ENCODE measurements at regions not wholly inside any gene's neighbourhood (a gene's known extent, or its start where the extent isn't known, plus 50 kb on each side); places are given as distances from the start of the nearest gene placed in this dataset.
"Not testable (repeated sequence)": the region's sequence is repeated elsewhere in the genome, so short reads cannot be mapped to it uniquely, and the experiment has no call there.

DNA sequence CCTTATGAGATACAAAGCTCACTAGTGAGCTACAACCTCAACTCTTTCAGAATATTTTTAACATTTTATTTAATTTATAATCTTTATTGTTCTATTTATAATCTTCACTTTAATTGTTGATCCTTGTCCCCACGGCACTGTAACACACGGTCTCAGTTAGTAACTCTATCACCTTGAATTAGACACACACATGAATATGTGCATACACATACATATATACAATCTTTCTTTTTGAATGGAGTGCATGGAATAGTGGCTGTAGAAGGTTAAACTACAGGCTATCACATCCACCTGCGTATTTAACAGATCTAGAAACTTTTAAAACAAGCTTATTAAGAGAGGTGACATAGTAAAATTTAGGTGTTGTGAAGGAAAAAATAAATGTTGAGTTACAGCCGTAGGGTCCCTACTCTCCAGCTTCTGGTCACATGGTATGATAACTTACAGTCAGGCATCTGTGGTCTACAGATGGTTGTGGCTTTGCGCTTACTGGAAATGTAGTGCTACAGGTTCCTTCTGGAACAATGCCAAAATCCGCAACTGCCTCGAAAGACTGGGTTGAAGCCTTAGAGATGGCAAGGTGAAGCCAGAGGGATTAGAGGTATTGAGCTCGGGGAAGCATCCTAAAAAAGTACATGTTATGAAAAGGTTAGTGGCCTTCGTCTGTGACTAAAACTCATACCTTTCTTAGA is 1324.1 kb upstream of the SLC39A10 start:
- DNase-seq, result no peak

DNA sequence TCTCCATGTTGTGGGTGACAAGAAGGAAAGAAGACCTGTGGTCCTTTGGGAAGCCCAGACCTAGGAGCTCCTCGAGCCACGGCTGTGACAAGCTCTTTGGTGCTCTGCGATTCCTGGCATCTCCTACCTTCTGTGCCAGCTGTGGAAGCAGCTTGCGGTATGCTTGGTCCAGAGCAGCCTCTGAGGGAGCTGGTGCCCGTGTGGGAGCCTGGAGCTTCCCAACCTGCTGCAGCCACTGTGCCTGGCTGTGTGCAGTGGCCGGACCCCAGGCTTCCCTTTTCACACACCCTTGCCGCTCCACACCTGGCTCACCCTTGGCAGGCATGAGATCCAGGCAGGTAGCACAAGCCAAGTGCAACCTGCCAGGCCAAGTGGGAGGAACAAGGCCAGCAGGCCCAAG is 1328.6 kb upstream of the SLC39A10 start:
- no peak for DNase-seq

DNA sequence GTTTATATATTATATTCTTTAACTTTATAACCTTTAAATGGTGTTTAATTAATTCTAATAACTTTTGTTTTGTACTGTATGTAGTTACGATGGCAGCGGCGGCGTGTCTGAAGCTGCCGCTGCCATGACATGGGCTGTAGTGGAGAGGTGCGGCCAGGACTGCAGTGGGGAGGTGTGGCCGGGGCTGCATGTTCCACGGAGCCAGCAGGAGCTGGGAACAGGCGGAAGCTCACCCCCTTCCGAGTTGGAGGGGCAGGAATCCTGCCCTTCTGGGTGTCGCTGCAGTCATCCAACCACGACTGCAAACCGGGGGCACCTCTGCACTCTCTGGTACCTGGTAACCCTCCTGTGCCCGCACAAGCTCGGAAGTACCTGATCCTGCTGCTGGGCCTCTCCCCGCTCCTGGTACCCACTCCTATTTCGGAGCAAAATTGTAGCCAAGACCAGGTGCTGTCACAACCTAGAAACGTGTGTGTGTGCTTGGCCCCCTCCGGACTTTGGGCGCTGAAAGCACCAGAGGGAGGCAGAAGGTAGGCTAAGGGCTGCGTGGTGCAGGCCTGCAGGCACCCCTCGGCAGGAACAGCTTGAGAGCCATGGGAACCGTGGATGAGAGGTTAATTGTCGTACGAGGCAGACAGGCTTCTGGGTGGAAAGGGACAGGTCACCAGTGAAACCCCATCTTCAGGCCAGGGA is 1329.7 kb upstream of the SLC39A10 start:
- no peak for DNase-seq

DNA sequence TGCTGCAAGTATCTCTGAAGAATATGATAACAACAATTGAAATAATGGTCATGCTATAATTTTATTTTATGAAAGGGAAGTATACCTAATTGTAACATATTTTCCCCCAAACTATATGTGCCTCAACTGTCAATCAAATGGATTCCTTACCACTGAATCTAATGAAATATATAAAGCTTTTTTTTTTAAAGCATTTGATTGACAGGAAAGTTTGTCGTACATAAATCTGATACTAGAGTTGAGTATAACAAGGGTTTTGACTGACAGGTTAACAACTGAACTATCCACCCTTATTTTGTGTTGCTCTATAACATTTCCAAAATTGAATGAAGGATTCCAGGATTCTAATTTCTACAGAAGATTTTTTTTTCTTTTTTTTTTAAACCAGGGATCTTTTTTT is 1333.3 kb upstream of the SLC39A10 start:
- no peak for DNase-seq

DNA sequence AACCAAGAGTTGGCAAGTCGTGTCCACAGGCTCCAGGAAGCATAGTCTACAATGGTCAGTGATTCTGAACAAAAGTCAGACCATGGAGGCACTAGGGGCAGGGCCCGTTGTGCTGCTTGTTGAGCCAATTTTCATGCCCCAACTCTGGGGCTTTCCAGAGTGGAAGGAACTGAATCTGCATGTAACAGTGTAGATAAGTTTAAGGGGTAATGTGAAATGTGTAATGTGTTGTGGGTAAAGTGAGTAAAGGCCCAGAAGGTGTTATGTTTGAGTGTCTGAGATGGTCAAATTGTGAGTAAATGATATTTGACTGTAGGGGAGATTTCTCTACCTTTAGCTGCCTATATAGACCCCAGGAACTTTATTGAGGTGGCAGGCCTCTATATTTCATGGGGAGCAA is 1336.5 kb upstream of the SLC39A10 start:
- DNase-seq, result no peak

DNA sequence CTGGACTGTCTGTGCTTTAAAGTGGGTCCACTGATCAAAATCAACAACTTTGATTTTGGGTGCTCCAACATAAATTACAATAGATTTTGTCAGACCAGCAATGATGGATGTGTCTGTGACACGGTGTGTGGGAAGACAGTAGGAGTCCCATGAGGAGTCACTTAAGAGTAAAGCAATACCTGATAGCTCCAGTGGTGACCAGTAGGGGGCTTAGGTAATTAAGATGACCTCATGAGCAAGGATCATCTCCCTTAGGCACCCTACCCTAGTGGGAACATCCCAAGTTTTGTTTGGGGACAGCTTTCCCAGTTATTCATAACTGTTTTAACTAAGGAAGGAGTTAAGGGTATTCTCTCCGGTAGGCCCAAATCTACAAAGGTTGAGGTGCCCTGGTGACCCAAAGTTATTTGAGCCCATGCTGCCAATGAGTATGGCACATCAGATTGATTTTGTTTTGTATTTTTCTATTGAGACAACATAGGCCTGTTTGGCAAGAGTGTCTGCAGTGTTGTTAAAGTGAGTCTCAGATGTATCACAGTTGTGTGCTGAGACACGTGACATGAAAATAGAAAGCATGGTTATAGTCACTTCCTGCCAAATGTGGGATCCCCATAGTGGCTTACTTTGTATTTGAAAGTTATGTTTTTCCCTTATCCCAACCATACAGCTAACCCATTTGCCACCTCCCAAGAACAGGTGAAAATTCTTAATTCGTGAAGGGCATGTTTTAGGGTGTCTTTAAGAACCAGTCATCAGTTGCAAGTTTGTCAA is 1337.6 kb upstream of the SLC39A10 start:
- DNase-seq, result no peak

DNA sequence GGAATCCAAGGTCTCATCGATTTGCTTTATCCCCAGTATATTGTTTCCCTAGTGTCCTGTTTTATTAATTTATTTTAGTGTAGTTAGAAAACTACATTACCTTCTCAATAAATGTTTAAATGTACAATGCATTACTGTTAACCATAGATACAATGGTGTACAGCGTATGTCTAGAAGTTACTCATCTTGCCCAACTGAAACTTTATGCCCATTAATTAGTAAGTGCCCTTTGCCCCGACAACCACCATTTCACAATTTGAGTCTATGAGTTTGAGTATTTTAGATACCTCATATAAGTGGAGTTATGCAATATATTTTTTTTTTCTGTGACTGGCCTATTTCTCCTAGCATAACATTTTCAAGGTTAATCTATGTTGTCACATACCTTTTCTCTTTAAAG is 1343.0 kb upstream of the SLC39A10 start:
- DNase-seq, result no peak

DNA sequence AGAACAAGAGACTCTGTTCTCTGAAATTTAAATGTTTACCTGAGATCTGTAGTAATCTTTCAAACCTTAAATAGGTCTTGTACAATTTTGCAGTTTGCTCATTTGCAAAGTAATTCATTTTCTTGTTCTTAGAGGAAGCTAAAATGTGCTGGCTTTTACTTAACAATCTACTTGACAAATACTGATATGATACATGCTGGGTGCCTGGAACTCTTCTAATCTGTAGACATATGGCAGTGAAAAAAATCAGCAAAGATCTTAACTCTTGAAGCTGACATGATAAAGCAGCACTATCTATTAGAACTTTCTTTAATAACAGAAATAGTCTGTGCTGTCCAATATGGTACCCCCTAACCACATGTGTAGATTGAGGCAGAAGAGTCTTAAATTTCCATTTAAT is 1352.8 kb upstream of the SLC39A10 start:
- no peak for DNase-seq

DNA sequence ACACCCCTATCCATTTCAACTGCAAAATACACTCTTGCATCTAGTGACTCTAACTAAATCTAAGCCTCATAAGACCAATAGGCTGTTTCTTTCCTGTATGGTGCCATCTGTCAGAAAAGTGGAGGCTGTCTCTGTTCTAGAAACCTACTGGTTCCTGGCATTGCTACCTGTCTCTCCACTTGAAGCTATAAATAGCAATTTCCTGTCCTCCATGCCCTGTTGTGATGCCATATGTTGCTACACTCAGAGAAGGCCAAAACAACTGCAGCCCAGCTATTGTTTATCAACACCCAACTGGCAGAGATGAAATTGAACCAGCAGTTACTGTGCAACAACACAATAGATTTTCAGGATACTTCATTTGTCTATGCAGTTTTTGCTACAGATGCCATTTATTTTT is 1355.1 kb upstream of the SLC39A10 start:
- no peak for DNase-seq

DNA sequence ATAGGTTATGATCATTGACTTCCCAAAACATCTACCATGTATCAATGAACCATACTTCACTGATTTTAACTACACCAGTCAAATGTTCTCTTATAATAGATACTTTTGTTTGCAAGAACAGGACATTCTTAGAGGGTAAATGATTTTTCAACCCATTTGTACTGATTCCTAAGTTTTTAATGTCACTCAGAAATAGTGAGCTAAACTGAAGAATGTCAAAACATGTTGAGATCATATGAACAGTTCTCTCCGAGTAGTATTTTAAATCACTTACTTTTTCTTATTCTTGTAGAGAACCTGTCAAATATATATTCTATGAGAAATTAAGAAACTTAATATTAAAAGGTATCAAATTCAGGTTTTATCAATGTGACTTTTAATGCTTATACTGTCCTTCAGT is 1362.9 kb upstream of the SLC39A10 start:
- DNase-seq, result no peak

DNA sequence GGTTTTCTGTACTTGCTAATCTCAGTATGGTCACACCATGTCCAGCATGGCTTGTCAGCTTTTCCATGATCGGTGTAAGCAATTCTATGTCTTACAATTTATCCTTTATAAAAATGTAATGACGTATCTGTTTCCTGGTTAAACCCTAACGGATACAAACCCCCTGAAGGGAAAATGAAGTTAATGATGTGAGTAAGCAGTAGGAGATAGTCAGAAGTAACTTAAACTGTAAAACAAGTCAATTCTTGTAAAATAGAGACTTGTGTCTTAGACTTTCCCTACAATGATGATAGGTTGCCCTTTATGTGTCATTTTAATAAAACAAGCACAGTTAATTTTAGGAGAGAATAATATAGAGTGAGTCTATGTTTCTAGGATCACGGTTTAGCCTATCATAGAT is 1365.9 kb upstream of the SLC39A10 start:
- DNase-seq, result no peak

DNA sequence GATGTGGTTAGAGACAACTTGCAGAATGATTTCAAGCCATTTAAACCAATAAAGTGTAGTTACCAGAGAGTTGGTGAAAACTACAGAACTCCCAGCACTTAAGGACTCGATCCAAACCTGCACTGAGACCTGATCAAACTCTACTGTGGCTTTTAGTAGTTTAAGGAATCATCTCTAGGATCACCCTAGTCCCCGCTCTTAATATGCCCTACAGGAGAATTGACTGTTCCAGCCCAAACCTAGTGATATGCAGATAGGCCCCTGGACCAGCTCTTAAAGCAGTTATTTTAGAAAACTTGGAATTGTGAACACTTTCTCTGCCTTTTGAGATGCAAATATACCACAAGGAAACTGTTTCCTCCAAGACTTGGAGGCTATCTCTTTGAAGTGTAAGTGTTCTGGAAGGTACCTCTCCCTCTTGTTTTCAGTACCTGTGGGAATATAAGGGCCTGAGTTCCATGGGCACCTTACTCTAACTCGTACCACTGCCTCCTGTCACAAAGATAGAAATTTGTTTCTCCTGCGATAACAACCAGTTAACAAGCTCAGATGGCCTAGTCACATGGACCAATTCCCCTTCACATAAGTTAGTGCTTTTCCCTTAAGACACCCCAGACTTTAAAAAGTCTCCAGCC is 1367.2 kb upstream of the SLC39A10 start:
- no peak for DNase-seq

DNA sequence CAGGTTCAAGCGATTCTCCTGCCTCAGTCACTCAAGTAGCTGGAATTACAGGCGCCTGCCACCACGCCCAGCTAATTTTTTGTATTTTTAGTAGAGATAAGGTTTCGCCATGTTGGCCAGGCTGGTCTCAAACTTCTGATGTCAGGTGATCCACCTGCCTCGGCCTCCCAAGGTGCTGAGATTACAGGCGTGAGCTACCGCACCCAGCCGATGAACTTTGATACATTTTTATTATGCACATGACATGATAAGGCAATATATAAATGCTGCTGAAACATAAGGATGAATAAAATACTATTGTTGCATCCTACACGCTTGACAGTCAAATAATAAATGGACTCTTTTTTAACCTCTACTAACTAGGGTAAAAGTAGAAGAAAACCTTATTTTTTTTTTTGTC is 1380.4 kb upstream of the SLC39A10 start:
- DNase-seq, result not testable (repeated sequence)

DNA sequence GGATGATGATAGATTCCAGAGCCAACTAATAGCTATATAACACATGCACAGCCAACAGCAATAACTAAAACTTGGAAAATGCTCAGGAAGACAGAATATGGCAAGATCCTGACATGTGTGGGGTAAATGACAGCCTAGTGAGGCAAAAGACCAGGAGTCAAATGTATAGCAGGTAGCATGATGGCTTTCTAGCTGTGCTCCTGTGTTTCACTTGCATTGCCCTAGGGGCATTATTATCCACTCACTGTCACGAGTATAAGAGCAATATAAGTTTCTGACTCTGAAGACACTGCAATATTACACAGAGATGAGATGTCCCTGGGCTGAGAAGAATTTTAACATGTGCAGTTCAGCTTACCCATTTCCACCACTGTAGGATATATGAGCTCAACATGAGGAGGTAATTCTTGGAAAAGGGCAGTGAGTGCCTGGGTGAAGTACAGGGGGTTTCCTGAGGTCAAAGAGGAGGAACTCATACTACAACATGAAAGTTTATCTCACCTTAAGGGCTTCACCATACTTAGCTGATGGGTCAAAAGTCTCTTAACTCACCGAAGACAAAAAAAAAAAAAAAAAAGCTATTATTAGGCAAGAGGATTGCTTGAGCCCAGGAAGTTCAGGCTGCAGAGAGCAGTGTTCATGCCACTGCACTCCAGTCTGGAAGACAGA is 1385.6 kb upstream of the SLC39A10 start:
- DNase-seq, result no peak

DNA sequence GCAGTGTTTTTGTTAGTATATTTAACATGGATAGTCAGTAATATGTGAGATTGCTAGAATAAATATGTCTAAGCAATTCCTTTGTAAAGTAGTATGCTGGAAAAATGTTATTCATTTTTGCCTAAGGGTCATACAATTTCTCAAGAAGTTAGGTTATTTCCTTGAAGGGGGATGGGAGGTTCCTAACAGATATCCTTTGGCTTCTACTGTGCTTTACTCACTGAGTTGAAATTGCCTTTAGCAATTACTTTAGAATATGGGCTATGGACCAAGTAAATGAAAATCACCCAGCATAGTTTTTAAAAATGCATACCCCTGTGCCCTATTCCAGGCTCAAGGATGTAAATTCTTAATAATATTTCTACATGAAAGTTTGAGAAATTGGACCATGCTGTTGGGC is 1386.4 kb upstream of the SLC39A10 start:
- DNase-seq, result no peak

DNA sequence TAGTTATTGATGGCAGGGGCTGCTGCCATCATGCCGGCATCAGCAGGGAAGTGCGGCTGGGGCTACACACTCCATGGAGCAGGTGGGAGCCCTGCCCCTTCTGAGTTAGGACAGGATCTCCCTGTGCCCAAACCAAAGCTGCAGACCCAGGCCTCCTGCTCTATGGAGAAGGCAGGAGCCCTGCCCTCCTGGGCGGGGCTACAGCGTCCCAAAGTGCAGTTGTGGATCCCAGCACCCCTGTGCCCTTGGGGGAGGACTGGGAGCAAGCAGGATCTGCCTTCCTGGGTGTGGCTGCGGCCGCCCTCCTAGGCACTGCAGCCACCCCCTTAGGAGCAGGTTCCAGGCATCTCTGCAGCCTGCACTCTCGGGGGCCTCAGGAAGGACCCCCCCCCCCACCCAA is 1392.4 kb upstream of the SLC39A10 start:
- DNase-seq, result no peak

DNA sequence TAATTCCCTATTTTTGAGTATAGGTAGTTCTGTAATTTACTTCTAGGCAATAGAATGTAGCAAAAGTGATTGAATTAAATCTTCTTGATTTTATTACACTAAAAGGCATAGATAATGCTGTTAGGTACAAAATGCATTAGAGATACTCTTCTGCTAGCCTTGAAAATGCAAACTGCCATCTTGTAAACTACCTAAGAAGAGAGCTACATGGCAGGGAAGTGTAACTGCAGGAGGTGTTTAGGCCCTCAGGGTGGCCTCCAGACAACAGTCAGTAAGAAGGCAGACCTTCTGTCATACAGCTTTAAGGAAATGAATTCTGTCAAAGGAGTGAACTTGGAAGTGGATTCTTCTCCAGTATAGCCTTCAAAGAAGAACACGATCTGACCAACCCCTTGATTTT is 1396.8 kb upstream of the SLC39A10 start:
- DNase-seq, result no peak

DNA sequence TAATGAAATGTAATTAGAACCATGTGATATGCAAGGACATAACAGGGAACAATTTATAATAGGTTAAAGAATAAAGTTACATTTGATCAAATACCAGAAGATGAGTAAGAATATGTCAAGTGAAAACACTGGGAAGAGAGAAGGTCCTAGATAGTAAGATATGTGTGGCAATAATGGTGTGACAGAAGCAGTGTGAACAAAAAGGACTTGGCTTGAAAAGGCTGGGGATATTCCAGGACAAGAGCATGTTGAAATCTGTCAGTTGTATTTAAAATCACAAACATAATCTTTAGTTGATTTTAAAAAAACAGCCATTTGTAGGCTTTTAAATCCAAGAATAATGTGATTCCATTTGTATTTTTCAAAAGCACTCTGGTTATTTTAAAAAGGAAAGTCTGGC is 1399.9 kb upstream of the SLC39A10 start:
- no peak for DNase-seq

DNA sequence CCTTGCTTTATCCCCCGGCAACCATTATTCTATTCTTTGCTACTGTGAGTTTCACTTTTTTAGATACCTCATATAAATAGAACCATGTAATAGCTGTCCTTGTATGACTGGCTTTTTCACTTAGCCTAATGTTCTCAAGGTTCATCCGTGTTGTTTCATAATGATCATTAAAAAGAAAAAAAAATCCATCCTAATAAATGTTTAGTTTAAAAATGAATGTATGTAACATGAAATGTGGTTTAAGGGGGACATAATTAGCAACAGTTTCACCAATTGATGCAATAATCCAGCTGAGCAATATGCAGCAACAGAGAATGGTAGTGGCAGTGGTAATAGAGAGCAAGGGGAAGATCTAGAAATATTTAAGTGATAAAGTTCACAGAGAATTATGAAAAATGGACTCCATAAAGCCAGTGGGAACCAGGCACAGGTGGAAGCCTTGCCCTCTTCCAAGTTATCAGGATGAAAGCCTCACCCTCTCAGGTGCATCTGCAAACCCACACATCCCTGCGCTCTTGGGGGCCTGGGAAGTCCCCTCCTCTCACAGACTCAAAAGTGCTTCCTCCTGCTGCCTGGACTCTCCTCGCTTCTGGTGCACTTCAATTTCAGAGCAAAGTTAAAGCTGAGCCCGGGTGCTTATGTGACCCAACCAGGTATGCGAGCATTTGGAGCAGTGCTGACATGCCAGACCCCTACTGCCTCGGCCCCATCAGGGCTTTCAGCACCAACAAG is 1403.3 kb upstream of the SLC39A10 start:
- DNase-seq, result no peak

DNA sequence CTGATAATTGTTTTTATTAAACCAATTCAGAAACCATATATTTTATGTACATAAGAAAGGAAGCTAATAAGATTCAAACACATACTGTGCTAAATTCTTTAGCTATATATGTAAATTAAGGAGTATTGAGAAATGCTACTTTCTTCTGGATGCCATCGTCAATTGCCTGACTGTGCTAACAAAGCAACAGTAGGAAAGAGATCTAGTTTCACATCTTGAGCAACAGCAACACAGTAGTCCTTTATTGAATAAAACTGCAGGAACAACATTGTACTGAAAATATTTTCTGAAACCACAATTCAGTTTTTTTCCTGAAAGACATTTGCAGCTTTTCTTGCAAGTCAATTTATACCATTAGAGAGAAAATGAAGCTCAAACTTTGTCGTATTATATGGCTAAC is 1404.9 kb upstream of the SLC39A10 start:
- DNase-seq, result no peak

DNA sequence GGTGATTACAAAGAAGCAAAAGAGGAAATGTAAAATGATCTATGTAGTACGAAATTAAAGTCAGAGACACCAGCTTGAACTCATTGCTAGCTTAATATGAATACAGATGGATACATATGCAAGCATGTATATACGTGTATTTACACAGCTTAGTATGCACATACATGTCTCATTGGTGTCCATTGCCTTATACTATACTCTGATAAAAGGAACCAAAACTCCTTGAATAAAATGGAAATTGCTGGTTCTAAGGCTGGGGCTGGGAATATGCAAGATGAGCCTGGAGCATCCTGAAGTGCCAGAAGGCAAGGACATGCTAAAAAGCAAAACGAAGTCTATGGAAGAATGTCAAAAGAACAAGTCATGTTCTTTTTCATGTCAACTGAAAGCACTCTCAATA is 1424.4 kb upstream of the SLC39A10 start:
- no peak for DNase-seq

DNA sequence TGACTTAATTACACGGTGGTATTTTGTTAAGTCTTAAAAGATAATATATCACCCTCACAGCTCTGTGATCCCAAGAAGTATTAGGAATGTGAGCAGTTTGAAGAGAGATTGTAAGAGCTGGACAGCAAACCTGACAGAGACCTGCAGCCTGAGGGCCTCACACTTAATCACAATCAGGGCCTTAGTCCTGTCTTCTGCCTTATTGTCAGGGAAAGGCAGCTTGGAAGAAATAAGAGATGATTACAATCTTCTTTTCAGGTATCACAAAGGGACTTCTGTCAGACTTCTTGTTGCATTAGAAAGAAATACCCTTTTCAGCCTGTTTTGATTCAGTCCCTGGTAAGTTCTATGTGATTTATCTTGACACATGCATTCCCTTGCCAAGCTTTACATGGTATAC is 1433.8 kb upstream of the SLC39A10 start:
- no peak for DNase-seq

Data from inflammatory macrophage (primary cell).